ENCODE measurements at regions not wholly inside any gene's neighbourhood (a gene's known extent, or its start where the extent isn't known, plus 50 kb on each side); places are given as distances from the start of the nearest gene placed in this dataset.

GRCh38 chr15:39230908-39231285, 350.0 kb upstream of the THBS1 start:
- TF ChIP-seq CTCF (conservative IDR thresholded peaks at IDR 0.05; ENCODE audit: low read depth, low read length) (no peak), EZH2 (IDR thresholded peaks at IDR 0.05; ENCODE audit: borderline replicate concordance, low read depth, low read length, poor library complexity, severe bottlenecking) (no peak)
